ENCODE measurements at regions not wholly inside any gene's neighbourhood (a gene's known extent, or its start where the extent isn't known, plus 50 kb on each side); places are given as distances from the start of the nearest gene placed in this dataset.
A peak's percentile ranks its signal among the peaks of the same experiment; 100 is the strongest.

DNA sequence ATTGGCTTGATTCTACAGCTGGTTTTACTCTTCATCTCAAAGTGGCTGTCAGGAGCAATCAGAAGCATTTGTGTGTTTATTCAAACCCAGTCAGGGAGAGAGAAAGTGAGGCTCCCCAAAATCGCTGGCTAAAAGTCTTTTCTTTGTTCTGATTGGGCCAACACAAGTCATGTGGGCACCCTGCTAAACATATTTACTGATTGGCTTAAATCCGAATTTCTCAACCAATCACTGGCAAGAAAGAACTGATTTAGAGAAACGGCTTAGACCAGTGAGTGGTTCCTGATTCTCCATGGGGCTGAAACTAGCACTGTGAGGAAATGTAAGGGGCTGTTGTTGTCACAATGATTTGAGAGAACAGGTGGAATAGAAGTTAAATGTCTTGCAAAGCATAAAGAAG, 98.9 kb upstream of the PDZRN3 start:
- DNase-seq (ENCODE audit: extremely low spot score) = no peak
- no peak overlapping the region for H3K4me3 ChIP-seq
- TF ChIP-seq, protein P1, sequence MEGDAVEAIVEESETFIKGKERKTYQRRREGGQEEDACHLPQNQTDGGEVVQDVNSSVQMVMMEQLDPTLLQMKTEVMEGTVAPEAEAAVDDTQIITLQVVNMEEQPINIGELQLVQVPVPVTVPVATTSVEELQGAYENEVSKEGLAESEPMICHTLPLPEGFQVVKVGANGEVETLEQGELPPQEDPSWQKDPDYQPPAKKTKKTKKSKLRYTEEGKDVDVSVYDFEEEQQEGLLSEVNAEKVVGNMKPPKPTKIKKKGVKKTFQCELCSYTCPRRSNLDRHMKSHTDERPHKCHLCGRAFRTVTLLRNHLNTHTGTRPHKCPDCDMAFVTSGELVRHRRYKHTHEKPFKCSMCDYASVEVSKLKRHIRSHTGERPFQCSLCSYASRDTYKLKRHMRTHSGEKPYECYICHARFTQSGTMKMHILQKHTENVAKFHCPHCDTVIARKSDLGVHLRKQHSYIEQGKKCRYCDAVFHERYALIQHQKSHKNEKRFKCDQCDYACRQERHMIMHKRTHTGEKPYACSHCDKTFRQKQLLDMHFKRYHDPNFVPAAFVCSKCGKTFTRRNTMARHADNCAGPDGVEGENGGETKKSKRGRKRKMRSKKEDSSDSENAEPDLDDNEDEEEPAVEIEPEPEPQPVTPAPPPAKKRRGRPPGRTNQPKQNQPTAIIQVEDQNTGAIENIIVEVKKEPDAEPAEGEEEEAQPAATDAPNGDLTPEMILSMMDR (IDR thresholded peaks at IDR 0.05) = no peak
- TF ChIP-seq POLR2A (IDR thresholded peaks at IDR 0.05; ENCODE audit: low read depth) (no peak), POLR2AphosphoS5 (IDR thresholded peaks at IDR 0.05) (no peak), EP300 (IDR thresholded peaks at IDR 0.05) (no peak)
- H3K9me3 ChIP-seq = no peaks in the 10 kb centered on the region
- H3K27me3 ChIP-seq = no peaks in the 10 kb centered on the region
- WGBS = 77% methylated on average over 3 of the region's 3 CpGs
- H3K27ac ChIP-seq (replicated peaks in 1 of 4) = no peak overlapping the region
- peaks cover 20 to 42% (median 34%) of the 10 kb centered on the region in 4 donors for H3K4me1 ChIP-seq
- intact Hi-C loops (cut with DNase I) = no loop called here
- no peaks in the 10 kb centered on the region for H3K36me3 ChIP-seq

DNA sequence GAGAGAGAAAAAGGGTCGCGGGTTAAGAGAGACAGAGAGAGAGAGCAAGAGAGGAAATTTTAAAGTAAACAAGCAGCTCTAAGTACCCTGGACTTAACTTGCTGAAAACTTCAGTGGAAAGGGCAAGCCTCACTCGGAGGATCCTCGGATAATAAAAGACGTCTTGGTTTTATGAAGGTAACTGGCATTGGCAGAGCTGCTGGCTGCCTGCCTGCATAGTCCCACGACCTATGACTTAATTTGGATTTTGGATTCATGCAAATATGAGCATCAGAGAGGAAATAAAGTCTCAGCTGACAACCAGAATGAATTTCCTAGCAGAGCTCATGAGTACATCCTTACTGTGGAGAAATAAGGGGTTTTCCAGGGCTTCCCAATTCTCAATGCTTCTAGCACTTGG, 95.1 kb upstream of the PDZRN3 start:
- Histone ChIP-seq H3K27ac (replicated peaks in 1 of 4) (peak overlapping the region; percentile 66 to 83 (median 72)), H3K9me3 (no peaks in the 10 kb centered on the region), H3K27me3 (no peaks in the 10 kb centered on the region), H3K36me3 (no peaks in the 10 kb centered on the region), H3K4me1 (peaks cover 7 to 25% (median 23%) of the 10 kb centered on the region in 4 donors), H3K4me3 (peak overlapping the region; percentile 26 to 29 (median 26))
- DNase-seq (ENCODE audit: extremely low spot score) = no peak
- intact Hi-C loops (cut with DNase I) = no loop called here
- TF ChIP-seq EP300 (IDR thresholded peaks at IDR 0.05) (no peak), POLR2AphosphoS5 (IDR thresholded peaks at IDR 0.05) (no peak), POLR2A (IDR thresholded peaks at IDR 0.05; ENCODE audit: low read depth) (no peak)
- TF ChIP-seq, protein P1 (IDR thresholded peaks at IDR 0.05) = no peak
- WGBS = 9% methylated on average over 6 of the region's 6 CpGs

DNA sequence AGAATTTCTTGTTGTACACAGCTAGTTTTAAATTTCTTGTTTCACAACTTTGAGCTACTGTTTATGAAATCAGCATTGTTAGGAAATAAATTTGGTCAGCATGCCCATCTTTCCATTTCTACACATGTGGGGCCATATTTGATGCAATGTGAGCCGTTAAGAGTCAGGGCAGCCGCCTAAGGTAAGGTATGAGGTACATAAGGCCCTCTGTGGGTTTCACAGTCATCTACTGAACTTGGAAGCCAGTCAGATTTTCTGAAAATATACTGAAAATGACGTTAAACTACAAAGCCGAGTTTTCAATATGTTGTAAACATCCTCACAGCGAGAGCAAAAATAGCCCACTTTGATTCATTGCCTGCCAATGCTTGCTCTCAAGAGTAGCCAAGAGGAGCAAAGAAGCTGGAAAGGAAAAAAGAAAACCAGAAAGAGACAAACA, 94.7 kb upstream of the PDZRN3 start:
- 31% methylated on average over 5 of the region's 5 CpGs for WGBS
- intact Hi-C loops (cut with DNase I) = no loop called here
- Histone ChIP-seq H3K36me3 (no peaks in the 10 kb centered on the region), H3K27me3 (no peaks in the 10 kb centered on the region), H3K4me3 (peak overlapping the region; percentile 26 to 29 (median 26)), H3K4me1 (peaks cover 7 to 25% (median 23%) of the 10 kb centered on the region in 4 donors), H3K9me3 (no peaks in the 10 kb centered on the region), H3K27ac (replicated peaks in 1 of 4) (peak overlapping the region; percentile 66 to 83 (median 72))
- no peak for DNase-seq (ENCODE audit: extremely low spot score)
- TF ChIP-seq POLR2AphosphoS5 (IDR thresholded peaks at IDR 0.05) (peak; percentile 5 to 28), EP300 (IDR thresholded peaks at IDR 0.05) (peak; percentile 6), POLR2A (IDR thresholded peaks at IDR 0.05; ENCODE audit: low read depth) (no peak)
- TF ChIP-seq, protein P1 (IDR thresholded peaks at IDR 0.05) = no peak

DNA sequence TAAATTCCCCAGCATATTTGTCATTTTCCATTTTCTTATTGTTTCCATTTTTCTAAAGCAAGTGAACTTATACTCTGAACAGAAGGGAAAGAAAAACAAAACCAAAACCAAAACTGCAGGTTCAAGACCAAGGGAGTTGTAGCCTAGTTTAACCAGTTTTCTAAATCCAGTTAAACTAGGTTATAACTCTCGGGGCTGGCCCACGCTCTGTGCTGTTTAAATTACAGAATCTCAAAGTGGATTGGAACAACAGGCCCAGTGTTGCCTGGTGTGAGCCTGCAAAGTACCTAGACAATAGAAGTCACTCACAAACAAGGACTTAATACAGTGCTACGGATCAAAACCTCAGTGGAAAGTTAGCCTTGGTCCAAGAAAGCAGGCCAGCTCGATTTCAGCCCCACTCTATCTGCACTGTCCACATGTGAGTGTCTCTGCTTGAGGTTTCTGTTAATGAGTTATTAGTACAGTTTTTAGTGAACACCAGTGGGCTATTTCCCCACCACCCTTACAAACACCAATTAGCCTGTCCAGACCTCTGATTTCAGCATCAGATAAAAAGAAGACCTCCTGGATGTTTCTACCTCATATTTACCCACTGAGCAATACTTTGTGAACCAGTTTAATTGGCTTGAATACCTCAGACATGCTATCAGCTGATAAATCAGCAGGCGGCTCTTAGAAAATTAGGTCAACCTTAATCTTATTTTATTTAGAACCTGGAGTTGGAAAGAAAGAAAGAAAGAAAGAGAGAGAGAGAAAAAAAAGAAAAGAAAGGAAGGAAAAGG, 93.8 kb upstream of the PDZRN3 start:
- TF ChIP-seq POLR2AphosphoS5 (IDR thresholded peaks at IDR 0.05) (no peak), POLR2A (IDR thresholded peaks at IDR 0.05; ENCODE audit: low read depth) (no peak), EP300 (IDR thresholded peaks at IDR 0.05) (no peak)
- TF ChIP-seq, protein P1 (IDR thresholded peaks at IDR 0.05) = no peak
- H3K27ac ChIP-seq (replicated peaks in 1 of 4) = peak overlapping the region in 3 of 4 donors; percentile 70 to 83 (median 74)
- intact Hi-C loops (cut with DNase I) = no loop called here
- no peak overlapping the region for H3K4me3 ChIP-seq
- 71% methylated on average over 4 of the region's 5 CpGs for WGBS
- H3K36me3 ChIP-seq = no peaks in the 10 kb centered on the region
- peaks cover 7 to 25% (median 23%) of the 10 kb centered on the region in 4 donors for H3K4me1 ChIP-seq
- H3K9me3 ChIP-seq = no peaks in the 10 kb centered on the region
- H3K27me3 ChIP-seq = no peaks in the 10 kb centered on the region
- DNase-seq (ENCODE audit: extremely low spot score) = no peak
